ENCODE measurements at regions not wholly inside any gene's neighbourhood (a gene's known extent, or its start where the extent isn't known, plus 50 kb on each side); places are given as distances from the start of the nearest gene placed in this dataset.

DNA sequence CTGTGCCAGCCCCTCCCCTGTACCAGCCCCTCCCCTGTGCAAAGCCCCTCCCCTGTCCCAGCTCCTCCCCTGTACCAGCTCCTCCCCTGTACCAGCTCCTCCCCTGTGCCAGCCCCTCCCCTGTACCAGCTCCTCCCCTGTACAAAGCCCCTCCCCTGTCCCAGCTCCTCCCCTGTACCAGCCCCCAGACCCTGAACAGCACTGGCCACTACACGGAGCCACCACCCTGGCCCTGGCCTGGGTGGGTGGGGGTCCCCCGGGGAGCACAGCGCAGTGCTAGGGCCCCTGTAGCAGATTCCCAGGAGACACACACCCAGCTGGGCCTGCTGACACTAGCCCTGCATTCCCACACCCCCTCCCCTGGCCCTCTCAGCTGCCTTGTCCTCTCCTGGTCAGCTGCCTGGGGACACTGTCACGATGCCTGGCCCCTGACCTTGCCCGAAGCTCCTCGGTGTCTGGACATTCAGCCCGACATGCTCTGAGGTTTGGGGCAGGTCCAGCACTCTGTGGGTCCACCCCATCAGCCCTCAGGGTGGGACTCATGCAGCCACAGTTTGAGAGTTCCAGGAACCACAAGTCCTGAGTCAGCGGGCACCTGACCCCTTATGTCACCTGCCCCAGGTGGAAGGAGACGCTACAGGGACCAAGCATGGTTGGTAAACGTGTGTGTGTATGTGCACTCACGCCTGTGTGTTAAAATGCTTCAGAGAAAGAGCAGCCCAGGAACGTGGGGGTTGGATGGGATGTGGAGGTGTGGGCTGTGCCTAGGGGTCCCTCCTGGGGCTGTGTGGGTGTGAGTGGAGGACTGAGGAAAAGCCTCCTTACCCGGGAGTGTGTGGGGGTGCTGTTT lies 114.2 kb downstream of the METRNL start:
- peak; percentile 52 for DNase-seq
- 48 to 49% methylated on average over 13 of the region's 13 CpGs for WGBS, 2 experiments (ENCODE audit: low coverage in 1 of 2, low lambda C conversion rate in 2 of 2, missing lambda C conversion rate in 2 of 2)
- Histone ChIP-seq H3K9ac (peak overlapping the region; percentile 93), H2AFZ (no peak overlapping the region), H3K9me3 (ENCODE audit: low read depth) (no peaks in the 10 kb centered on the region), H3K79me2 (ENCODE audit: insufficient read depth) (no peaks in the 10 kb centered on the region; the same call in 1 of the 2 replicates), H3K27me3 (replicated peaks; ENCODE audit: insufficient read depth) (no peaks in the 10 kb centered on the region), H3F3A (ENCODE audit: insufficient read depth) (peaks cover 49% of the 10 kb centered on the region), H3K9me2 (ENCODE audit: insufficient read depth) (no peaks in the 10 kb centered on the region), H3K27ac (peak overlapping the region; percentile 100), H4K20me1 (ENCODE audit: insufficient read depth) (no peaks in the 10 kb centered on the region), H3K4me3 (no peak overlapping the region), H3K36me3 (ENCODE audit: low read depth) (no peaks in the 10 kb centered on the region), H3K4me1 (ENCODE audit: insufficient read depth) (peaks cover 74% of the 10 kb centered on the region), H3K4me2 (ENCODE audit: unreplicated experiment) (no peak overlapping the region)
- in situ Hi-C loops (cut with MboI) = no loop called here
- TF ChIP-seq EZH2phosphoT487 (IDR thresholded peaks at IDR 0.05; ENCODE audit: insufficient read depth, low read depth) (no peak), EZH2 (IDR thresholded peaks at IDR 0.05; ENCODE audit: insufficient read depth, poor library complexity, severe bottlenecking) (no peak)

DNA sequence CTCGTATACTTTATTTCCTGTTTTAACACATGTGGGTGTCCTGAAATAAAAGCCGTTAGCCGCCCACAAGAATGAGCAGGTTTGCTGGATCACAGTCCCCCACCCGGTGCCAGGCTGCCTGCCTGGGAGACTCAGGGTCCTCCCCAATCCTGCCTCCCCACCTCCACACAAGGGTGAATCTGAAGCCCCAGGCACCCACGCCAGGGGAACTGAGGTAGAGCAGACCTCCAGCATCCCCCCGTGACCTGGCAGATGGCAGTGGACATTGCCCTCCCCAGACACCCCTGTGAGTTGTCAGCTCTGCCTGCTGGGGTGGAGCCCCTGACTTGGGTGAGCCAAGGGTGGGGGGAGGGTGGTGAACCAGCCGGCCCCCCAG lies 114.8 kb downstream of the METRNL start:
- peak overlapping the region; percentile 93 for H3K9ac ChIP-seq
- H3K4me3 ChIP-seq = no peak overlapping the region
- H3K27ac ChIP-seq = peak overlapping the region; percentile 100
- TF ChIP-seq EZH2phosphoT487 (IDR thresholded peaks at IDR 0.05; ENCODE audit: insufficient read depth, low read depth) (no peak), EZH2 (IDR thresholded peaks at IDR 0.05; ENCODE audit: insufficient read depth, poor library complexity, severe bottlenecking) (no peak)
- H3K9me3 ChIP-seq (ENCODE audit: low read depth) = no peaks in the 10 kb centered on the region
- in situ Hi-C loops (cut with MboI) = no loop called here
- peaks cover 79% of the 10 kb centered on the region for H3K4me1 ChIP-seq (ENCODE audit: insufficient read depth)
- H3K27me3 ChIP-seq (replicated peaks; ENCODE audit: insufficient read depth) = no peaks in the 10 kb centered on the region
- no peaks in the 10 kb centered on the region for H4K20me1 ChIP-seq (ENCODE audit: insufficient read depth)
- H3K79me2 ChIP-seq (ENCODE audit: insufficient read depth) = no peaks in the 10 kb centered on the region; the same call in 1 of the 2 replicates
- H3F3A ChIP-seq (ENCODE audit: insufficient read depth) = peaks cover 51% of the 10 kb centered on the region
- no peaks in the 10 kb centered on the region for H3K36me3 ChIP-seq (ENCODE audit: low read depth)
- H3K9me2 ChIP-seq (ENCODE audit: insufficient read depth) = no peaks in the 10 kb centered on the region
- 82 to 91% methylated on average over 6 to 7 of the region's 7 CpGs for WGBS, 2 experiments (ENCODE audit: low coverage in 1 of 2, low lambda C conversion rate in 2 of 2, missing lambda C conversion rate in 2 of 2)
- no peak overlapping the region for H2AFZ ChIP-seq
- DNase-seq = peak; percentile 31
- no peak overlapping the region for H3K4me2 ChIP-seq (ENCODE audit: unreplicated experiment)

DNA sequence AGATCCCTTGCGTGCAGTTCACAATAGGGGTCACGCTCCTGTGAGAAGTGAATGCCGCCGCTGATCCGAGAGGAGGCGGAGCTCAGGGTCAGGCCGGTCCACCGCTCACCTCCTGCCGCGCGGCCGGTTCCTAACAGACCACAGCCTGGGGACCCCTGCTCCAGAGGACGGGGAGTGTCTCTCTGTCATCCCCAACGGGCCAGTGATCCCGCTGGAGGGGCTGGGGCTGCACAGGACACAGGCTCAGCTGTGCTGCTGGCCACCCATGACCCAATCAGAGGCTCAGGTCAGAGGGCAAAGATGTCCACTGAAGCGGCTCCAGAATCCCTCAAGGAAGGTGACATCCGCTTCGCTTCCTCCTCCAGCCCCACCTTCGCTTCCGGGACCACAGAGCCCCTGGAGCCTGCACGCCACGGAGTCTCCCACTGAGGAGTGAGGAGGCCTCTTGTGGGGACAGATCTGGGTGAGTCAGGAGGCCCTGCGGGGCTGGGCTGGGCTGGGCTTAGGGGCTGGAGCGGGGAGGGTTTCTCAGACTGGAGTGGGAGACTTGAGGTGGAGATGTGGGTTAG lies 115.4 kb downstream of the METRNL start:
- Histone ChIP-seq H3K4me1 (ENCODE audit: insufficient read depth) (peaks cover 79% of the 10 kb centered on the region), H2AFZ (no peak overlapping the region), H3K79me2 (ENCODE audit: insufficient read depth) (no peaks in the 10 kb centered on the region; the same call in 1 of the 2 replicates), H3K27ac (peak overlapping the region; percentile 100), H3K36me3 (ENCODE audit: low read depth) (no peaks in the 10 kb centered on the region), H3K4me3 (peak overlapping the region; percentile 34), H3K9me3 (ENCODE audit: low read depth) (no peaks in the 10 kb centered on the region), H3K9ac (peak overlapping the region; percentile 93), H4K20me1 (ENCODE audit: insufficient read depth) (no peaks in the 10 kb centered on the region), H3K9me2 (ENCODE audit: insufficient read depth) (no peaks in the 10 kb centered on the region), H3F3A (ENCODE audit: insufficient read depth) (peaks cover 51% of the 10 kb centered on the region), H3K27me3 (replicated peaks; ENCODE audit: insufficient read depth) (no peaks in the 10 kb centered on the region), H3K4me2 (ENCODE audit: unreplicated experiment) (peak overlapping the region; percentile 59)
- in situ Hi-C loops (cut with MboI) = no loop called here
- WGBS, 2 experiments (ENCODE audit: low coverage in 1 of 2, low lambda C conversion rate in 2 of 2, missing lambda C conversion rate in 2 of 2) = 72 to 76% methylated on average over 23 to 24 of the region's 24 CpGs
- no peak for TF ChIP-seq EZH2 (IDR thresholded peaks at IDR 0.05; ENCODE audit: insufficient read depth, poor library complexity, severe bottlenecking)
- no peak for TF ChIP-seq EZH2phosphoT487 (IDR thresholded peaks at IDR 0.05; ENCODE audit: insufficient read depth, low read depth)
- DNase-seq = peak; percentile 91

DNA sequence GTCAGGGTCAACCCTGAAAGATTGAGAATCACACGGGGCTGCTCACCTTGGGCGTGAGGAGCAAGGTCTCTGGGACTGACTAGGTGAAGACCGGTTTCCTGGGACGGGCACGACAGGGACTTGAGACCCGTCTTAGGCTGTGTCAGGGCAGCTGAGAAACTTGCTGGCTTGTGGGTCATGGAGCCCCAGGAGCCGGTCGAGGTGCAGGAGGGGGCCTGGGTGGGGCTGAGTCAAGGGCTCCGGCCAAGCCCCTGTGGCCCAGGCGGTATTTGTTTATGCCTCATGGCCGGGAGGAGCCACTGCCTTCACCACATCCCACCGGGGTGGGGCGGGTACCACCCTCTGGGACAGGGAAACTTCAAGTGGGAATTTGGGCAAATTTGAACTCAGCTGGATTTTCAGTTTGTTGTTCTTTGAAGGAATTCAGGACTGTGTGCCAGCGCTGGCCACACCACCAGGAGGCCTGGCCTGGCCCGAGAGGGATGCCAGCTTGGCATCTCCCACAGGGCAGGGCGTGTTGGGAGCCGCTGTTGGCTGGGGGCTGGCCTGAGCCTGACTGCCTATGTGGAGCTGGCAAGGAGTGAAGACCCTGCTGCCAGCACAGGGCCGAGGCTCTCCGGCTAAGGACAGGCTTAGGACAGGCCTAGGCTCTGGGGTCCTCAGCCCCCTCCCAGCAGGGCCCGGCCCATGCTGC lies 116.1 kb downstream of the METRNL start:
- TF ChIP-seq EZH2phosphoT487 (IDR thresholded peaks at IDR 0.05; ENCODE audit: insufficient read depth, low read depth) (no peak), EZH2 (IDR thresholded peaks at IDR 0.05; ENCODE audit: insufficient read depth, poor library complexity, severe bottlenecking) (no peak)
- DNase-seq = peak; percentile 93
- Histone ChIP-seq H3K27ac (peak overlapping the region; percentile 100), H3K4me1 (ENCODE audit: insufficient read depth) (peaks cover 78% of the 10 kb centered on the region), H3K9ac (peak overlapping the region; percentile 93), H3K36me3 (ENCODE audit: low read depth) (no peaks in the 10 kb centered on the region), H3K4me2 (ENCODE audit: unreplicated experiment) (peak overlapping the region; percentile 59), H4K20me1 (ENCODE audit: insufficient read depth) (no peaks in the 10 kb centered on the region), H3K27me3 (replicated peaks; ENCODE audit: insufficient read depth) (no peaks in the 10 kb centered on the region), H3F3A (ENCODE audit: insufficient read depth) (peaks cover 49% of the 10 kb centered on the region), H3K9me2 (ENCODE audit: insufficient read depth) (no peaks in the 10 kb centered on the region), H2AFZ (no peak overlapping the region), H3K79me2 (ENCODE audit: insufficient read depth) (no peaks in the 10 kb centered on the region; the same call in 1 of the 2 replicates), H3K4me3 (peak overlapping the region; percentile 34), H3K9me3 (ENCODE audit: low read depth) (no peaks in the 10 kb centered on the region)
- in situ Hi-C loops (cut with MboI) = no loop called here
- 1 to 3% methylated on average over 19 of the region's 20 CpGs for WGBS, 2 experiments (ENCODE audit: low coverage in 1 of 2, low lambda C conversion rate in 2 of 2, missing lambda C conversion rate in 2 of 2)

Measured in GM23248 (cell line).